ENCODE measurements at regions not wholly inside any gene's neighbourhood (a gene's known extent, or its start where the extent isn't known, plus 50 kb on each side); places are given as distances from the start of the nearest gene placed in this dataset.
"Not testable (repeated sequence)": the region's sequence is repeated elsewhere in the genome, so short reads cannot be mapped to it uniquely, and the experiment has no call there.

DNA sequence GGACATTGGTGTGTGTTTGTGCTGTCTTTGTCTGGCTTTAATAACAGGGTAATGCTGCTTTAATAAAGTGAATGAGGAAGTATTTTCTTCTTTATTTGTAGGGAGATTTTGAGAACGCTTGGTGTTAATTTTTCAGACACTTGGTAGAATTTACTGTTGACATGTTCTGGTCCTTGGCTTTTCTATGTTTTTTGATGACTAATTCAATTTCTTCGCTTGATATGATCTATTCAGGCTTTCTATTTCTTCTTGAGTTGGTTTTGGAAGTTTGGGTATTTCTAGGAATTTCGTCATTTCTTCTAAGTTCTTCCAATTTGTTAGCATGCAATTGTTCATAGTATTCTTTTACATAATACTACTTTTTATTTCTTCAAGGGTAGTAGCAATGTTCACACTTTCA, 167.8 kb downstream of the TTC6 start:
- POLR2A ChIA-PET = no interaction called here
- Histone ChIP-seq H3K9me3 (ENCODE audit: control insufficient read depth, insufficient read depth, low read depth, low read length) (no peaks in the 10 kb centered on the region), H3K27ac (ENCODE audit: extremely low read depth, low read depth, low read length) (no peak overlapping the region), H3K36me3 (ENCODE audit: control insufficient read depth in 2 of 2, insufficient read depth in 1 of 2, low read length in 2 of 2) (no peaks in the 10 kb centered on the region), H3K4me1 (ENCODE audit: control insufficient read depth, insufficient read depth, low read length) (no peaks in the 10 kb centered on the region), H3K4me3 (ENCODE audit: low read depth, low read length) (no peak overlapping the region)
- no peak for TF ChIP-seq ZNF416 (tag by site-specific recombination; IDR thresholded peaks at IDR 0.05)
- TF ChIP-seq ZNF335 (tag by site-specific recombination; conservative IDR thresholded peaks at IDR 0.05) = no peak
- TF ChIP-seq ZNF132 (tag by site-specific recombination; IDR thresholded peaks at IDR 0.05; ENCODE audit: borderline replicate concordance) = no peak
- TF ChIP-seq ZNF560 (tag by site-specific recombination; IDR thresholded peaks at IDR 0.05; ENCODE audit: borderline replicate concordance) = no peak
- no peak for TF ChIP-seq ZNF114 (tag by site-specific recombination; IDR thresholded peaks at IDR 0.05)
- no peak for TF ChIP-seq ZNF133 (tag by site-specific recombination; IDR thresholded peaks at IDR 0.05)
- TF ChIP-seq, protein P1, sequence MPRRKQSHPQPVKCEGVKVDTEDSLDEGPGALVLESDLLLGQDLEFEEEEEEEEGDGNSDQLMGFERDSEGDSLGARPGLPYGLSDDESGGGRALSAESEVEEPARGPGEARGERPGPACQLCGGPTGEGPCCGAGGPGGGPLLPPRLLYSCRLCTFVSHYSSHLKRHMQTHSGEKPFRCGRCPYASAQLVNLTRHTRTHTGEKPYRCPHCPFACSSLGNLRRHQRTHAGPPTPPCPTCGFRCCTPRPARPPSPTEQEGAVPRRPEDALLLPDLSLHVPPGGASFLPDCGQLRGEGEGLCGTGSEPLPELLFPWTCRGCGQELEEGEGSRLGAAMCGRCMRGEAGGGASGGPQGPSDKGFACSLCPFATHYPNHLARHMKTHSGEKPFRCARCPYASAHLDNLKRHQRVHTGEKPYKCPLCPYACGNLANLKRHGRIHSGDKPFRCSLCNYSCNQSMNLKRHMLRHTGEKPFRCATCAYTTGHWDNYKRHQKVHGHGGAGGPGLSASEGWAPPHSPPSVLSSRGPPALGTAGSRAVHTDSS (tag by site-specific recombination; IDR thresholded peaks at IDR 0.05) = no peak
- TF ChIP-seq, protein P2, sequence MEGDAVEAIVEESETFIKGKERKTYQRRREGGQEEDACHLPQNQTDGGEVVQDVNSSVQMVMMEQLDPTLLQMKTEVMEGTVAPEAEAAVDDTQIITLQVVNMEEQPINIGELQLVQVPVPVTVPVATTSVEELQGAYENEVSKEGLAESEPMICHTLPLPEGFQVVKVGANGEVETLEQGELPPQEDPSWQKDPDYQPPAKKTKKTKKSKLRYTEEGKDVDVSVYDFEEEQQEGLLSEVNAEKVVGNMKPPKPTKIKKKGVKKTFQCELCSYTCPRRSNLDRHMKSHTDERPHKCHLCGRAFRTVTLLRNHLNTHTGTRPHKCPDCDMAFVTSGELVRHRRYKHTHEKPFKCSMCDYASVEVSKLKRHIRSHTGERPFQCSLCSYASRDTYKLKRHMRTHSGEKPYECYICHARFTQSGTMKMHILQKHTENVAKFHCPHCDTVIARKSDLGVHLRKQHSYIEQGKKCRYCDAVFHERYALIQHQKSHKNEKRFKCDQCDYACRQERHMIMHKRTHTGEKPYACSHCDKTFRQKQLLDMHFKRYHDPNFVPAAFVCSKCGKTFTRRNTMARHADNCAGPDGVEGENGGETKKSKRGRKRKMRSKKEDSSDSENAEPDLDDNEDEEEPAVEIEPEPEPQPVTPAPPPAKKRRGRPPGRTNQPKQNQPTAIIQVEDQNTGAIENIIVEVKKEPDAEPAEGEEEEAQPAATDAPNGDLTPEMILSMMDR (tag by site-specific recombination; IDR thresholded peaks at IDR 0.05) = no peak
- no peak for TF ChIP-seq ZNF596 (tag by site-specific recombination; IDR thresholded peaks at IDR 0.05)
- no peak for TF ChIP-seq ZNF146 (tag by site-specific recombination; IDR thresholded peaks at IDR 0.05)
- no peak for TF ChIP-seq ZNF37A (tag by site-specific recombination; IDR thresholded peaks at IDR 0.05)
- TF ChIP-seq YY2 (tag by site-specific recombination; IDR thresholded peaks at IDR 0.05) = no peak
- no peak for TF ChIP-seq IKZF3 (tag by site-specific recombination; IDR thresholded peaks at IDR 0.05)
- TF ChIP-seq ZNF791 (tag by site-specific recombination; IDR thresholded peaks at IDR 0.05) = no peak
- no peak for TF ChIP-seq GLIS1 (tag by site-specific recombination; IDR thresholded peaks at IDR 0.05)
- no peak for TF ChIP-seq ZNF140 (tag by site-specific recombination; IDR thresholded peaks at IDR 0.05)
- TF ChIP-seq ZNF2 (tag by site-specific recombination; IDR thresholded peaks at IDR 0.05) = no peak
- TF ChIP-seq ZNF837 (tag by site-specific recombination; IDR thresholded peaks at IDR 0.05) = no peak
- TF ChIP-seq ZNF311 (tag by site-specific recombination; IDR thresholded peaks at IDR 0.05; ENCODE audit: borderline replicate concordance) = no peak
- CTCF ChIA-PET = no interaction called here

DNA sequence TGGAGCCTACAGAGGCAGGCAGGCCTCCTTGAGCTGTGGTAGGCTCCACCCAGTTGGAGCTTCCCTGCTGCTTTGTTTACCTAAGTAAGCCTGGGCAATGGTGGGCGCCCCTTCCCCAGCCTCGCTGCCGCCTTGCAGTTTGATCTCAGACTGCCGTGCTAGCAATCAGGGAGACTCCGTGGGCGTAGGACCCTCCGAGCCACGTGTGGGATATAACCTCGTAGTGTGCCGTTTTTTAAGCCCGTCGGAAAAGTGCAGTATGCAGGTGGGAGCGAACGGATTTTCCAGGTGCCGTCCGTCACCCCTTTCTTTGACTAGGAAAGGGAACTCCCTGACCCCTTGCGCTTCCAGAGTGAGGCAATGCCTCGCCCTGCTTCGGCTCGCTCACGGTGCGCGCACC, 176.9 kb downstream of the TTC6 start:
- H3K4me1 ChIP-seq (ENCODE audit: control insufficient read depth, insufficient read depth, low read length); H3K27ac ChIP-seq (ENCODE audit: extremely low read depth, low read depth, low read length); CTCF ChIA-PET; H3K36me3 ChIP-seq (ENCODE audit: control insufficient read depth in 2 of 2, insufficient read depth in 1 of 2, low read length in 2 of 2); H3K4me3 ChIP-seq (ENCODE audit: low read depth, low read length); POLR2A ChIA-PET; H3K9me3 ChIP-seq (ENCODE audit: control insufficient read depth, insufficient read depth, low read depth, low read length): not testable (repeated sequence)

DNA sequence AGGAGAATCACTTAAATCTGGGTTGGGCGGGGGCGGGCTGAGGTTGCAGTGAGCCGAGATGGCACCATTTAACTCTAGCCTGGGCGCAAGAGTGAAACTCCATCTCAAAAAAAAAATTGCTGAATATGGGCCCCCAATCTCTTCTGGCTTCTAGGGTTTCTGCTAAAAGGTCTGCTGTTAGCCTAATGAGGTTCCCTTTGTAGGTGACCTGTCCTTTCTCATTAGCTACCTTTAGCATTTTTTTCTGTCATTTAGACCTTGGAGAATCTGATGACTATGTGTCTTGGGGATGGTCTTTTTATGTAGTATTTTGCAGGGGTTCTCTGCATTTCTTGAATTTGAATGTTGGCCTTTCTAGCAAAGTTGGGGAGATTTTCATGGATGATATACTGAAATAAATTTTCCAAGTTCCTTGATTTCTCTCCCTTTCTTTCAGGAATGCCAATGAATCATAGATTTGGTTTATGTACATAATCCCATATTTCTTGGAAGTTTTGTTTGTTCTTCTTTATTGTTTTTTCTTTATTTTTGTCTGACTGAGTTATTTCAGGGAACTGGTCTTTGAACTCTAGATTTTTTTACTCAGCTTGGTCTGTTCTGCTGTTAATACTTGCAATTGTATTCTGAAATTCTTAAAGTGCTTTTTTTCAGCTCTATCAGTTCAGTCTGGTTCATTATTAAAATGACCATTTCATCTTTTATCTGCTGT, 181.5 kb downstream of the TTC6 start:
- H3K4me1 ChIP-seq (ENCODE audit: control insufficient read depth, insufficient read depth, low read length) = no peaks in the 10 kb centered on the region
- no peak overlapping the region for H3K27ac ChIP-seq (ENCODE audit: extremely low read depth, low read depth, low read length)
- POLR2A ChIA-PET = no interaction called here
- no peak overlapping the region for H3K4me3 ChIP-seq (ENCODE audit: low read depth, low read length)
- H3K36me3 ChIP-seq (ENCODE audit: control insufficient read depth in 2 of 2, insufficient read depth in 1 of 2, low read length in 2 of 2) = no peaks in the 10 kb centered on the region
- no peak for TF ChIP-seq ZNF561 (tag by site-specific recombination; IDR thresholded peaks at IDR 0.05; ENCODE audit: borderline replicate concordance)
- TF ChIP-seq, protein P3, sequence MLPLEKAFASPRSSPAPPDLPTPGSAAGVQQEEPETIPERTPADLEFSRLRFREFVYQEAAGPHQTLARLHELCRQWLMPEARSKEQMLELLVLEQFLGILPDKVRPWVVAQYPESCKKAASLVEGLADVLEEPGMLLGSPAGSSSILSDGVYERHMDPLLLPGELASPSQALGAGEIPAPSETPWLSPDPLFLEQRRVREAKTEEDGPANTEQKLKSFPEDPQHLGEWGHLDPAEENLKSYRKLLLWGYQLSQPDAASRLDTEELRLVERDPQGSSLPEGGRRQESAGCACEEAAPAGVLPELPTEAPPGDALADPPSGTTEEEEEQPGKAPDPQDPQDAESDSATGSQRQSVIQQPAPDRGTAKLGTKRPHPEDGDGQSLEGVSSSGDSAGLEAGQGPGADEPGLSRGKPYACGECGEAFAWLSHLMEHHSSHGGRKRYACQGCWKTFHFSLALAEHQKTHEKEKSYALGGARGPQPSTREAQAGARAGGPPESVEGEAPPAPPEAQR (tag by site-specific recombination; IDR thresholded peaks at IDR 0.05) = no peak
- TF ChIP-seq ZNF660 (tag by site-specific recombination; IDR thresholded peaks at IDR 0.05) = no peak
- no peak for TF ChIP-seq ZNF404 (tag by site-specific recombination; IDR thresholded peaks at IDR 0.05)
- TF ChIP-seq, protein P4, sequence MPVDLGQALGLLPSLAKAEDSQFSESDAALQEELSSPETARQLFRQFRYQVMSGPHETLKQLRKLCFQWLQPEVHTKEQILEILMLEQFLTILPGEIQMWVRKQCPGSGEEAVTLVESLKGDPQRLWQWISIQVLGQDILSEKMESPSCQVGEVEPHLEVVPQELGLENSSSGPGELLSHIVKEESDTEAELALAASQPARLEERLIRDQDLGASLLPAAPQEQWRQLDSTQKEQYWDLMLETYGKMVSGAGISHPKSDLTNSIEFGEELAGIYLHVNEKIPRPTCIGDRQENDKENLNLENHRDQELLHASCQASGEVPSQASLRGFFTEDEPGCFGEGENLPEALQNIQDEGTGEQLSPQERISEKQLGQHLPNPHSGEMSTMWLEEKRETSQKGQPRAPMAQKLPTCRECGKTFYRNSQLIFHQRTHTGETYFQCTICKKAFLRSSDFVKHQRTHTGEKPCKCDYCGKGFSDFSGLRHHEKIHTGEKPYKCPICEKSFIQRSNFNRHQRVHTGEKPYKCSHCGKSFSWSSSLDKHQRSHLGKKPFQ (tag by site-specific recombination; IDR thresholded peaks at IDR 0.05) = no peak
- TF ChIP-seq, protein P5, sequence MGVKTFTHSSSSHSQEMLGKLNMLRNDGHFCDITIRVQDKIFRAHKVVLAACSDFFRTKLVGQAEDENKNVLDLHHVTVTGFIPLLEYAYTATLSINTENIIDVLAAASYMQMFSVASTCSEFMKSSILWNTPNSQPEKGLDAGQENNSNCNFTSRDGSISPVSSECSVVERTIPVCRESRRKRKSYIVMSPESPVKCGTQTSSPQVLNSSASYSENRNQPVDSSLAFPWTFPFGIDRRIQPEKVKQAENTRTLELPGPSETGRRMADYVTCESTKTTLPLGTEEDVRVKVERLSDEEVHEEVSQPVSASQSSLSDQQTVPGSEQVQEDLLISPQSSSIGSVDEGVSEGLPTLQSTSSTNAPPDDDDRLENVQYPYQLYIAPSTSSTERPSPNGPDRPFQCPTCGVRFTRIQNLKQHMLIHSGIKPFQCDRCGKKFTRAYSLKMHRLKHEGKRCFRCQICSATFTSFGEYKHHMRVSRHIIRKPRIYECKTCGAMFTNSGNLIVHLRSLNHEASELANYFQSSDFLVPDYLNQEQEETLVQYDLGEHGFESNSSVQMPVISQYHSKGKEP (tag by site-specific recombination; IDR thresholded peaks at IDR 0.05) = no peak
- TF ChIP-seq GFI1B (tag by site-specific recombination; IDR thresholded peaks at IDR 0.05) = no peak
- no peaks in the 10 kb centered on the region for H3K9me3 ChIP-seq (ENCODE audit: control insufficient read depth, insufficient read depth, low read depth, low read length)
- CTCF ChIA-PET = interaction anchor here (0.6 kb wide), 1 partner anchor 102 kb away, joined by 3 read pairs; no protein-coding TSS in a partner anchor
